Skeletal muscle tissue (tissue), 3 donors: ENCODE measurements at regions not wholly inside any gene's neighbourhood (a gene's known extent, or its start where the extent isn't known, plus 50 kb on each side); places are given as distances from the start of the nearest gene placed in this dataset.

Source experiments
- H3K27ac ChIP-seq: one replicate; pipeline ENCODE4 v1.7.0; 2013; ENCODE audit warnings: mild to moderate bottlenecking, low read depth, low read length, inconsistent platforms
- H3K27me3 ChIP-seq, 3 donors: one replicate each; pipeline ENCODE4 v1.7.0; 2013; ENCODE audit warnings: low read length in 3 of 3; ENCODE audit not compliant: control insufficient read depth in 3 of 3, insufficient read depth in 3 of 3
- H3K36me3 ChIP-seq, 3 donors: one replicate each; pipeline ENCODE4 v1.7.0; 2013; ENCODE audit warnings: low read length in 3 of 3; ENCODE audit not compliant: control insufficient read depth in 3 of 3, insufficient read depth in 3 of 3
- H3K4me1 ChIP-seq, 3 donors: one replicate each; pipeline ENCODE4 v1.7.0; 2013; ENCODE audit warnings: low read length in 3 of 3, mild to moderate bottlenecking in 3 of 3; ENCODE audit not compliant: control insufficient read depth in 3 of 3, insufficient read depth in 3 of 3
- H3K4me3 ChIP-seq, 3 donors: one replicate each; pipeline ENCODE4 v1.7.0; 2013; ENCODE audit warnings: low read length in 3 of 3
- H3K9ac ChIP-seq, 3 donors: one replicate each; pipeline ENCODE4 v1.7.0; 2013; ENCODE audit warnings: low read length in 3 of 3, mild to moderate bottlenecking in 3 of 3, moderate library complexity in 2 of 3, low read depth in 1 of 3
- H3K9me3 ChIP-seq, 3 donors: one replicate each; pipeline ENCODE4 v1.7.0; 2013; ENCODE audit warnings: low read length in 3 of 3; ENCODE audit not compliant: control insufficient read depth in 3 of 3
- donor health status: Osteomylitis.

DNA sequence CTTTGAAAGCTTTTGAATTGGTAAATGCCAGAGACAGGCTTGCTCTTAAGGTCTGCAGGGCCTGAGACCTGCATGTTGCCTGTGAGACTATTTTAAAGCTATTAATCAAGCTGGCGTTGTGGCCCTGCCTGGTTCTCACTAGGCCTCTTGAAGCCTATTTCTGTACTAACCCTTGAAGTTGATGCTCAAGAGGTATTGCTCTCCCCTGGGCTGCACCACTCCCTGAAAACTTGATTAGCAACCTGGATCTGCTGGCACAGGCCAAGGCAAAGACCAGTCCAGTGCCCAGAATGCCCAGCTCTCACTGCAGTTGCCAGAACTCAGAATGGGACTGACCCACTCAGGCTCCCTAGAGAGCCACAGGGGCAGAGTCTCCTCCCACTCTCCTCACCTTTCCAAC, 220.0 kb upstream of the MEOX2 start:
- H3K9ac ChIP-seq, result no peak overlapping the region

GRCh38 chr7:15905251-15906040, 219.0 kb upstream of the MEOX2 start:
- H3K9ac ChIP-seq, result no peak overlapping the region
- H3K4me1 ChIP-seq, result peaks cover 0 to 6% (median 0%) of the 10 kb centered on the region in 3 donors
- no peaks in the 10 kb centered on the region for H3K36me3 ChIP-seq
- H3K27me3 ChIP-seq, result no peaks in the 10 kb centered on the region
- H3K9me3 ChIP-seq, result no peaks in the 10 kb centered on the region
- no peak overlapping the region for H3K27ac ChIP-seq
- H3K4me3 ChIP-seq, result no peak overlapping the region

More for the DNA sequence above, 220.0 kb upstream of the MEOX2 start:
- Histone ChIP-seq H3K4me3 (no peak overlapping the region), H3K27ac (no peak overlapping the region), H3K4me1 (peaks cover 0 to 6% (median 0%) of the 10 kb centered on the region in 3 donors), H3K9me3 (no peaks in the 10 kb centered on the region), H3K27me3 (no peaks in the 10 kb centered on the region), H3K36me3 (no peaks in the 10 kb centered on the region)

DNA sequence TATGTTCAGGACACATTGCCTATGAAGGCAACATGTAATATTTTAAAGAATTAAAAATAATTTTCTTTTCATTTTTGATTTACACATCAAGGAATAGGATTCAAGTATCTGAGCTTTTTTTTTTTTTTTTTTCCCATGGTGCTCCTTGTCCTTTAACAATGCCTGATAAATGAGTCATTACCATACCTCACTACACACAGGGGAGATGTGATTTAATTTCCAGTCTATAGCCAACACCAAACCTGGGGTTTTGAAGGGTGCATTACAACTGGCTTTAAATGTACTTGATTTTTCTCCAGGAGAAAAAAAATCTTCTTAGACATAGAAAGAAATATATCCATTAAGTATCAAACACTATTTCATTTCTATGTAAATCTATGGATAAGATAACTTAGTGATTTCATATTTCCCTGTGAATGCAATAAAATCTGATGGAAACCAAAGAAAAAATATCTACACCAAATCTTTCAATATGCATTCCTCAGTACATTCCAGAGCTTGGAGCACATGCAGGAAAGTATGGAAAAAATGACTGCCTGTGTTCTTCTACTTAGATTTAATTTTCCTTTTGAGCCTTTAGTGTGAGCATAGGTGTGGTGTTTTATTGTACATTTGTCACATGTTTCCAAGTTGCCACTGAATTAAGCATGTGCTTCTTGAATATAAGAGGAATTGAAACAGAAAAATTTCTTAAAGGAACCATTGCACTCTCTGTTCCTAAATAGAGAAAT, 204.8 kb upstream of the MEOX2 start:
- Histone ChIP-seq H3K27me3 (no peaks in the 10 kb centered on the region), H3K9me3 (no peaks in the 10 kb centered on the region), H3K9ac (no peak overlapping the region), H3K4me3 (no peak overlapping the region), H3K4me1 (no peaks in the 10 kb centered on the region), H3K36me3 (no peaks in the 10 kb centered on the region), H3K27ac (no peak overlapping the region)

- Histone ChIP-seq H3K36me3 (no peaks in the 10 kb centered on the region), H3K27ac (no peak overlapping the region), H3K27me3 (no peaks in the 10 kb centered on the region), H3K4me3 (no peak overlapping the region), H3K4me1 (no peaks in the 10 kb centered on the region), H3K9me3 (no peaks in the 10 kb centered on the region), H3K9ac (peak overlapping the region in 1 of 3 donors; percentile 15)
Measured at GRCh38 chr7:15889507-15889906, 203.0 kb upstream of the MEOX2 start.

DNA sequence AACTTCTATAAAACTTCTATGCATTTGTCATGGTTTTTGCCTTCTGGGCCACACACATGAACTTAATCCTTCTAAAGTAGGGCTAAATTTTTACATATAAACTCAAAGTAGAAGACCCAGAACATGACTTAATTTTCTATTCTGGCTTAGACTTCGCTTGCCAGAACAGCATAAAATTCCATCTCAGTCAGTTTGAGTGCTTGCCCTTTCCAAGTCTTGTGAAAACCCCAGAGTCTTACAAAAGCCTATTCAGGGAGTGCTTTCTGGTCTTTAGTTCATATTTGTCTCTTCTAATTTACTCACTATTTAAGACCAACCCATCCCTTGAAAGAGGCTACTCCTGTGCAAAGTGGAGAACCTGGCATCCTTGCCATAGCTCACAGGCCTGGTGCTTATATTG, 201.6 kb upstream of the MEOX2 start:
- H3K9me3 ChIP-seq, result no peaks in the 10 kb centered on the region
- H3K27me3 ChIP-seq, result no peaks in the 10 kb centered on the region
- H3K9ac ChIP-seq, result no peak overlapping the region
- no peak overlapping the region for H3K27ac ChIP-seq
- H3K4me1 ChIP-seq, result no peaks in the 10 kb centered on the region
- no peak overlapping the region for H3K4me3 ChIP-seq
- no peaks in the 10 kb centered on the region for H3K36me3 ChIP-seq

GRCh38 chr7:15886626-15887025, 200.1 kb upstream of the MEOX2 start:
- no peak overlapping the region for H3K27ac ChIP-seq
- no peaks in the 10 kb centered on the region for H3K36me3 ChIP-seq
- no peaks in the 10 kb centered on the region for H3K4me1 ChIP-seq
- H3K9ac ChIP-seq, result no peak overlapping the region
- no peaks in the 10 kb centered on the region for H3K27me3 ChIP-seq
- H3K4me3 ChIP-seq, result no peak overlapping the region
- H3K9me3 ChIP-seq, result no peaks in the 10 kb centered on the region

DNA sequence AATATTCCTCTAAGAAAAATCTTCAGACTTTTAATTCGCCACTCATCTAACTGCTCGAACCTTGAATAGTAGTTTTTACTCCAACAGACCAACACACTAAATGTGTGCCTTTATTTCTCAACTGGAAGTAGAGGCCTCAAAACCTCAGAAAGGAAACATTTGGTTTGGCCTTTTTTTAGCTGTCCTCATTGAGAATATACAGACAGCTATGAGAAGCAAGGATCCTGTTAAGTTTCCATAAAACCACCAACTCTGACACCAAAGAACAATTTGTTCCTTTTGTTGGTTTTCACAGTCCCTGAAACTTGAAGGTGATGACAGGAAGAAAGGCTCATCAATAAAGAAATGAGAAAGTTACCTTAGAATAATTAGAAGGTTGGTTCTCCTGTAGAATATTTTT, 199.2 kb upstream of the MEOX2 start:
- Histone ChIP-seq H3K36me3 (no peaks in the 10 kb centered on the region), H3K4me3 (no peak overlapping the region), H3K9me3 (no peaks in the 10 kb centered on the region), H3K27me3 (no peaks in the 10 kb centered on the region), H3K4me1 (no peaks in the 10 kb centered on the region), H3K9ac (no peak overlapping the region), H3K27ac (no peak overlapping the region)

GRCh38 chr7:15874774-15875173, 188.3 kb upstream of the MEOX2 start:
- Histone ChIP-seq H3K4me3 (no peak overlapping the region), H3K36me3 (no peaks in the 10 kb centered on the region), H3K4me1 (no peaks in the 10 kb centered on the region), H3K9me3 (no peaks in the 10 kb centered on the region), H3K27ac (no peak overlapping the region), H3K9ac (no peak overlapping the region), H3K27me3 (no peaks in the 10 kb centered on the region)

GRCh38 chr7:15870347-15870746, 183.9 kb upstream of the MEOX2 start:
- H3K9ac ChIP-seq, result no peak overlapping the region
- no peaks in the 10 kb centered on the region for H3K4me1 ChIP-seq
- no peak overlapping the region for H3K27ac ChIP-seq
- no peaks in the 10 kb centered on the region for H3K36me3 ChIP-seq
- H3K9me3 ChIP-seq, result no peaks in the 10 kb centered on the region
- H3K4me3 ChIP-seq, result no peak overlapping the region
- H3K27me3 ChIP-seq, result no peaks in the 10 kb centered on the region

DNA sequence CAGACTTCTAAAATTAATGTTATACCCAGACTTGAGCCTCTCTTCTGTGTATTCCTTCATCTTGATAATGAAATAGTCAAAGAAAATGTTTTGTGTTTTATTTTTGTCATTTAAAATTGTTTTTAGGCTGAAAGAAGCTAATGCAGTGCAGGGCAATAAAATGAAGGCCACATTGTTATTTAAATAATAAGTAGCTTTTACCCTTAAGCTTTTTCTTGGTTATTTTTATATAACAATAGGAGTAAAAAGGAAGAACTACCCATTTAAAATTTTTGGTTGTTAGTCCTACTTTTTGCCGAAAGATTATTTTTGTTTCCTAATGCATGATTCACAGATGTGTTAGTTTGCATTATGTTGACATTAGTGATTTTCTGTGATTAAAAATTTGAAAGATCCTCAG, 181.0 kb upstream of the MEOX2 start:
- no peaks in the 10 kb centered on the region for H3K4me1 ChIP-seq
- H3K27me3 ChIP-seq, result no peaks in the 10 kb centered on the region
- no peak overlapping the region for H3K27ac ChIP-seq
- no peaks in the 10 kb centered on the region for H3K36me3 ChIP-seq
- no peaks in the 10 kb centered on the region for H3K9me3 ChIP-seq
- H3K9ac ChIP-seq, result no peak overlapping the region
- H3K4me3 ChIP-seq, result no peak overlapping the region
